D721Med (cell line): ENCODE measurements at regions not wholly inside any gene's neighbourhood (a gene's known extent, or its start where the extent isn't known, plus 50 kb on each side); places are given as distances from the start of the nearest gene placed in this dataset.

ENCODE experiments used
- DNase-seq: peaks from one replicate; pipeline ENCODE4 v3.0.0; 2011; ENCODE audit warnings: low spot score; ENCODE audit not compliant: insufficient read length
- FAIRE-seq: peaks from 2 replicates; lab custom pipeline; 2011; peaks lifted over from hg19 to GRCh38; lab: Jason Lieb, UNC
- CTCF ChIP-seq: IDR thresholded peaks from 2 replicates; pipeline ENCODE4 v1.5.1; 2012; ENCODE audit warnings: mild to moderate bottlenecking, control low read depth; ENCODE audit not compliant: insufficient read depth; ENCODE audit errors: missing control alignments

- TF ChIP-seq CTCF, result no peak
- FAIRE-seq, result no peak
- no peak for DNase-seq
These were observed 89.2 kb downstream of the PTPRS start for GRCh38 chr19:5251096-5252065.

GRCh38 chr19:5250127-5250659, 90.4 kb downstream of the PTPRS start:
- FAIRE-seq (no peak), DNase-seq (no peak)
- no peak for TF ChIP-seq CTCF

DNA sequence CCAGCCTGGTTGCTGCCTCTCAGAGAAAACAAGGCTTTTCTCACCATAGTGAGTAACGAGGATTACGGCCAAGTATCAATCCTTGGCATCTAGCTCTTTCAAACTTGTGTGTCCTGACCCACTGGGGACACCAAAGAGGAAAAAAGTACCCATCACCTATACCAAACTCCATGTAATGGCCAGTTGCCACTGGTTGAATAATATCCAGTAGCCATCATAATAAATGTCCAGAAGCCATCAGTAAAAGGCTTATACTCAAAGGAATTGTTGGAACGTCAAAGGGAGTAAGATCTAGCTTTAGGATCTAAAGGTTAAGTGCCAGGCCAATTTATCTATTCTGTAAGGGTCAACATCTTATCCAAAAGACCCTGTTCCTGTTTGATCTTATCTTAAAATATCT, 91.1 kb downstream of the PTPRS start:
- no peak for DNase-seq
- FAIRE-seq, result no peak
- TF ChIP-seq CTCF, result no peak

DNA sequence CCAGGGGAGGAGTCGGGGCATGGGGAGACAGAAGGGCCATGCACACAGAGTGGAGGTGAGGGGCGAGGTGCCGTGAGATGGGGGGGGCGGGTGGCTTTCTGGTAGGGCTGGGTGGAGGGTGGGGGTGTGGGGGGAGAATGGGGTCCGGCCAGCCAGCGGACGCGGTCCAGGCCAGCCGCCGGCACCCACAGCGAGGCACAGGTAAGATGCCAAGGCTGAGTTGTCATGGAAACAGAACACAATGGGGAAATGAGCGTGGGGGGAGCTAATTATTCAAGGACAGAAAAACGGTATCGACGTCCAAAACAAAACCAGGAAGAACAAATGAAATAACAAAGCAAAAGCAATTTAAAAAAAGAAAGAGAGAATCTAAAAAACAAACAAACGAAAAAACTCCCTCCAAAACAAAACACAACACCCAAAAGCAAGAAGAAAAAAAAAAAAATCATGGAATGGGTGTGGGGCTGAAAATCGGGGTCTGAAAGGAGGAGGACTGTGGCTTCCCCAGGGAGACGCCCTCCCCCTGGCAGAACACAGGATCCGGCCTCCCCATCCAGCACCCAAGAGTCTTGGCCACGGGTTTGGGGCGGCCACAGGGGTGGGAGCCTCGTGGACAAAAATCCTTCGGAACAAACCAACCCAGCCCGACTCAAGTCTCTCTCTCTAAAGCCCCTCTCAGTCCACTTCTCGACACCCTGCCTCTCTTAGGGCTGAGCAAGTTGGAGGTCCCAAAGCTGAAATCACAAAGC, 92.5 kb downstream of the PTPRS start:
- DNase-seq, result no peak
- TF ChIP-seq CTCF, result no peak
- no peak for FAIRE-seq

GRCh38 chr19:5246554-5247155, 94.0 kb downstream of the PTPRS start:
- DNase-seq (no peak), FAIRE-seq (no peak)
- no peak for TF ChIP-seq CTCF

- DNase-seq (no peak), FAIRE-seq (no peak)
- no peak for TF ChIP-seq CTCF
These were observed 94.7 kb downstream of the PTPRS start for GRCh38 chr19:5245631-5246553.
